MCF 10A (cell line): ENCODE measurements at regions not wholly inside any gene's neighbourhood (a gene's known extent, or its start where the extent isn't known, plus 50 kb on each side); places are given as distances from the start of the nearest gene placed in this dataset.

ENCODE experiments used
- BruUV-seq: library from RNA; stranded (reverse); fragments of 400-500 nt; replicated peaks from 2 replicates; lab custom pipeline; 2021; lab: Mats Ljungman, UMichigan
- CTCF ChIA-PET: fragments of 300-600 bp; sonication (Branson Sonifier 250); formaldehyde crosslinking; extraction: SDS; loops from one replicate; lab custom pipeline; 2021; ENCODE audit warnings: antibody characterized with exemption, inconsistent platforms; lab: Yijun Ruan, JAX
- POLR2A ChIA-PET: fragments of 300-600, 350-650 bp; sonication (Branson Sonifier 250); formaldehyde crosslinking; extraction: SDS; loops from one replicate; lab custom pipeline; 2020; ENCODE audit warnings: antibody characterized with exemption, inconsistent platforms; lab: Yijun Ruan, JAX
- DNase-seq: peaks from one replicate; pipeline ENCODE4 v3.0.0-alpha.2; 2018; ENCODE audit not compliant: unreplicated experiment
- H3K27ac Mint-ChIP-seq: one replicate; pipeline ENCODE4 v1.8.0; 2022; ENCODE audit warnings: mild to moderate bottlenecking, low read depth, mixed read lengths; ENCODE audit not compliant: unreplicated experiment
- H3K27me3 Mint-ChIP-seq: one replicate; pipeline ENCODE4 v1.8.0; 2022; ENCODE audit warnings: mixed read lengths; ENCODE audit not compliant: insufficient read depth, unreplicated experiment
- H3K36me3 Mint-ChIP-seq: one replicate; pipeline ENCODE4 v1.8.0; 2022; ENCODE audit warnings: mild to moderate bottlenecking, moderate library complexity, mixed read lengths; ENCODE audit not compliant: insufficient read depth, unreplicated experiment
- H3K4me1 Mint-ChIP-seq: one replicate; pipeline ENCODE4 v1.8.0; 2022; ENCODE audit warnings: mixed read lengths; ENCODE audit not compliant: insufficient read depth, unreplicated experiment
- H3K4me3 Mint-ChIP-seq: one replicate; pipeline ENCODE4 v1.8.0; 2022; ENCODE audit warnings: mild to moderate bottlenecking, moderate library complexity, mixed read lengths; ENCODE audit not compliant: unreplicated experiment
- H3K9me3 Mint-ChIP-seq: one replicate; pipeline ENCODE4 v1.8.0; 2022; ENCODE audit warnings: mixed read lengths; ENCODE audit not compliant: unreplicated experiment
- CTCF ChIP-seq: fragments of 200-600 bp; IDR thresholded peaks from one replicate; pipeline ENCODE4 v1.8.0; 2022; ENCODE audit warnings: antibody characterized with exemption, mild to moderate bottlenecking; ENCODE audit not compliant: unreplicated experiment
- intact Hi-C: fragments of 100-400 bp; cut with micrococcal nuclease; formaldehyde crosslinking; loops from 2 replicates; pipeline ENCODE4 v1.14.1; 2022

- intact Hi-C loops, result no loop called here
- TF ChIP-seq CTCF, result no peak
- CTCF ChIA-PET, result interaction anchor here (1.0 kb wide), 1 partner anchor 317 kb away, joined by 3 read pairs; no protein-coding TSS in a partner anchor
- no peak overlapping the region for H3K4me3 Mint-ChIP-seq
- no TSS peak for BruUV-seq
- no peak for DNase-seq
- H3K27me3 Mint-ChIP-seq, result peaks cover 50% of the 10 kb centered on the region
- H3K36me3 Mint-ChIP-seq, result no peaks in the 10 kb centered on the region
- peaks cover 10% of the 10 kb centered on the region for H3K4me1 Mint-ChIP-seq
- H3K9me3 Mint-ChIP-seq, result no peaks in the 10 kb centered on the region
- H3K27ac Mint-ChIP-seq, result no peak overlapping the region
- POLR2A ChIA-PET, result no interaction called here
Observed at GRCh38 chr6:170150590-170150945, 140.3 kb downstream of the DLL1 start.

DNA sequence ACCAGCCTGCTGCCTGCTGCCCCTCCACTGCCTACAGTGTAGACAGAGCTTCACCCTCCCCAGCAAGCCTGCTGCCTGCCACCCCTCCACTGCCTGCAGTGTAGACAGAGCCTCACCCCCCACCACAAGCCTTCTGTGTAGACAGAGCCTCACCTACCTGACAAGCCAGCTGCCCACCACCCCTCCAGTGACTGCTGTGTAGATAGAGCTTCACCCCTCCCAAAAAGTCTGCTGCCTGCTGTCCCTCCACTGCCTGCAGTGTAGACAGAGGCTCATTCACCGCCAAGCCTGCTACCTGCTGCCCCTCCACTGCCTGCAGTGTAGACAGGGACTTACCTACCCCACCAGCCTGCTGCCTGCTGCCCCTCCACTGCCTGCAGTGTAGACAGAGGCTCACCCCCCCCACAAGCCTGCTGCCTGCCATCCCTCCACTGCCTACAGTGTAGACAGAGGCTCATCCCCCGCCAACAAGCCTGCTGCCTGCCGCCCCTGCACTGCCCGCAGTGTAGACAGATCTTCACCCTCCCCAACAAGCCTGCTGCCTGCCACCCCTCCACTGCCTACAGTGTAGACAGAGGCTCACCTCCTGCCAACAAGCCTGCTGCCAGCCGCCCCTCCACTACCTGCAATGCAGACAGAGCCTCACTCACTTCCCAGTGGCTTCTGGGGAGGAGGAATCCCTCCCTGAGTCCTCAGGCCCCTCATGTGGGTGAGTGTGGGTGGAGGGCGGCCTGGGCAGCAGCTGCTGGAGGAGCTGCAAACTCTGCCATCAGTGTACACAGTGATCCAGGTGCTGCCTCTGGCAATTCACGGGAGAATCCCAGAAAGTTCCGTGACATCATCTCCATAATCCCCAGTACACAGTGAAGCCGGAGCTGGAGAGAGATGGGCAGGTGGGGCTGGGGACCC, 140.9 kb downstream of the DLL1 start:
- BruUV-seq, result no TSS peak
- intact Hi-C loops, result no loop called here
- DNase-seq, result no peak
- H3K27ac Mint-ChIP-seq, result no peak overlapping the region
- peaks cover 16% of the 10 kb centered on the region for H3K4me1 Mint-ChIP-seq
- no peak overlapping the region for H3K4me3 Mint-ChIP-seq
- peaks cover 2% of the 10 kb centered on the region for H3K9me3 Mint-ChIP-seq
- H3K27me3 Mint-ChIP-seq, result peaks cover 50% of the 10 kb centered on the region
- ChIA-PET POLR2A (no interaction called here), CTCF (interaction anchor here (0.6 to 0.7 kb wide), 2 partner anchors 142 to 360 kb away, joined by 3 read pairs; no protein-coding TSS in a partner anchor)
- no peaks in the 10 kb centered on the region for H3K36me3 Mint-ChIP-seq
- no peak for TF ChIP-seq CTCF

- no peak overlapping the region for H3K4me3 Mint-ChIP-seq
- CTCF ChIA-PET, result no interaction called here
- H3K4me1 Mint-ChIP-seq, result peaks cover 20% of the 10 kb centered on the region
- TF ChIP-seq CTCF, result no peak
- peaks cover 50% of the 10 kb centered on the region for H3K27me3 Mint-ChIP-seq
- POLR2A ChIA-PET, result no interaction called here
- DNase-seq, result no peak
- no TSS peak for BruUV-seq
- intact Hi-C loops, result no loop called here
- H3K36me3 Mint-ChIP-seq, result no peaks in the 10 kb centered on the region
- H3K27ac Mint-ChIP-seq, result no peak overlapping the region
- H3K9me3 Mint-ChIP-seq, result peaks cover 8% of the 10 kb centered on the region
Observed at GRCh38 chr6:170148709-170149470, 142.0 kb downstream of the DLL1 start.
